Stomach smooth muscle (tissue), 2 donors: ENCODE measurements at regions not wholly inside any gene's neighbourhood (a gene's known extent, or its start where the extent isn't known, plus 50 kb on each side); places are given as distances from the start of the nearest gene placed in this dataset.
"Not testable (repeated sequence)": the region's sequence is repeated elsewhere in the genome, so short reads cannot be mapped to it uniquely, and the experiment has no call there.

Source experiments
- H3K27ac ChIP-seq: one replicate; pipeline ENCODE4 v1.7.0; 2013; ENCODE audit warnings: mild to moderate bottlenecking, low read length, inconsistent platforms
- H3K27me3 ChIP-seq, 2 donors: one replicate each; pipeline ENCODE4 v1.7.0; 2013; ENCODE audit warnings: low read length in 2 of 2; ENCODE audit not compliant: insufficient read depth in 2 of 2, control insufficient read depth in 1 of 2
- H3K36me3 ChIP-seq, 2 donors: one replicate each; pipeline ENCODE4 v1.7.0; 2013; ENCODE audit warnings: low read length in 2 of 2; ENCODE audit not compliant: control insufficient read depth in 2 of 2, insufficient read depth in 2 of 2
- H3K4me1 ChIP-seq: one replicate; pipeline ENCODE4 v1.7.0; 2013; ENCODE audit warnings: low read length; ENCODE audit not compliant: control insufficient read depth, insufficient read depth
- H3K4me3 ChIP-seq, 2 donors: one replicate each; pipeline ENCODE4 v1.7.0; 2013; ENCODE audit warnings: low read length in 2 of 2
- H3K9ac ChIP-seq, 2 donors: one replicate each; pipeline ENCODE4 v1.7.0; 2013; ENCODE audit warnings: low read length in 2 of 2, mild to moderate bottlenecking in 1 of 2
- H3K9me3 ChIP-seq, 2 donors: one replicate each; pipeline ENCODE4 v1.7.0; 2013; ENCODE audit warnings: low read length in 2 of 2; ENCODE audit not compliant: control insufficient read depth in 2 of 2
- donor health status: healthy.
- donor health status: Pancreatic carcinoma.

DNA sequence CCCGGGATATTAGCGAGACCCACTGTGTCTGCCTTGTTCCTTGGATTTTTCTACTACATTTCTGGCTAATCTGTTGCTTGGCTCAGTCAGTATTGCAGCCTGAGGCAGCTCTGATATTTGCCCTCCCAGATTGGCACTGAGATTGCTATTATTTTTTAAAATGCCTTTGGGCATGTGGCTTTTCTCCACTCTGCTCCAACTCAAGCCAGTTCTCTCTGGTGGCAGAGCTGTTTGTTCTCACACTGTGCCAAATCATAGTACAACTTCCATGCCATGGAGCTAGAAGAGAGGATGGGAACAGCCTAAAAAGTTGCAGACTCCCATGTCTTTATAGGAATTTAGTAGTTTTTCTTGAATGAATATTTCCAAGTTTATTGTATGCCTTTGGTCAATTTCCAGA is 155.9 kb upstream of the ATP10B start:
- peak overlapping the region; percentile 3 for H3K27ac ChIP-seq
- H3K36me3 ChIP-seq: no peaks in the 10 kb centered on the region
- no peaks in the 10 kb centered on the region for H3K4me1 ChIP-seq
- no peaks in the 10 kb centered on the region for H3K27me3 ChIP-seq
- peaks cover 10 to 15% of the 10 kb centered on the region in 2 donors for H3K9me3 ChIP-seq
- H3K9ac ChIP-seq: no peak overlapping the region
- H3K4me3 ChIP-seq: peak overlapping the region in 1 of 2 donors; percentile 30

DNA sequence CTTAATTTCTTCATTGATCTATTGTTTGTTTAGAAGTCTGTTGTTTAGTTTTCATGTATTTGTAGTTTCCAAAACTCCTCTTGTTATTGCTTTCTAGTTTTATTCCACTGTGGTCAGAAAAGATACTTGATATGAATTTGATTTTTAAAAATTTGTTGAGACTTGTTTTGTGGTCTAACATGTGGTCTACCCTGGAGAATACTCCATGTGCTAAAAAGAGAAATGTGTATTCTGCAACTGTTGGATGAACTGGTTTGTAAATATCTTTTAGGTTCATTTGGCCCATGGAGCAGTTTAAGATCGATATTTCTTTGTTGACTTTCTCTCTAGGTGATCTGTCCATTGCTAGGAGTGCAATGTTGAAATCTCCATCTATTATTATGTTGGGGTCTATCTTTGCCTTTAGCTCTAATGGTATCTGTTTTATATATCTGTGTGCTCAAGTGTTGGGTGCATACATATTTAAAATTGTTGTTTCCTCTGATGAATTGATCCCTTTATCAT is 150.6 kb upstream of the ATP10B start:
- H3K4me1 ChIP-seq: no peaks in the 10 kb centered on the region
- H3K9me3 ChIP-seq: peaks cover 10 to 15% of the 10 kb centered on the region in 2 donors
- no peak overlapping the region for H3K9ac ChIP-seq
- no peak overlapping the region for H3K4me3 ChIP-seq
- H3K27ac ChIP-seq: no peak overlapping the region
- no peaks in the 10 kb centered on the region for H3K36me3 ChIP-seq
- H3K27me3 ChIP-seq: no peaks in the 10 kb centered on the region

DNA sequence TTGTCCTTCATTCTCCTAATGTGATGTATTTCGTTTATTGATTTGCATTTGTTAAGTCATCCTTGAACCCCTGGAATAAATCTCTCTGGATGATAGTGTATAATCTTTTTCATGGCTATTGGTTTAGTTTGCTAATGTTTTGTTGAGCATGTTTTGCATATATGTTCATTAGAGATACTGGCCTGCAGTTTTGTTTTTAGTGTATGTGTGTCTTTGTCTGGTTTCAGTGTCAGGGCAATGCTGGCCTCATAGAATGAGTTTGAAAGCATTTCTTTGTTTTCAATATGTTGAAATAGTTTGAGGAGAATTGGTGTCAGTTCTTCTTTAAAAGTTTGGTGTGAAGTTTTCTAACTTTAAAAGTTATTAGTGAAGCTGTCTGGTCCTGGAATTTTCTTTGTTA is 149.6 kb upstream of the ATP10B start:
- Histone ChIP-seq H3K9me3 (peaks cover 10 to 15% of the 10 kb centered on the region in 2 donors), H3K4me3 (no peak overlapping the region), H3K27me3 (no peaks in the 10 kb centered on the region), H3K27ac (no peak overlapping the region), H3K9ac (no peak overlapping the region), H3K36me3 (no peaks in the 10 kb centered on the region), H3K4me1 (no peaks in the 10 kb centered on the region)

DNA sequence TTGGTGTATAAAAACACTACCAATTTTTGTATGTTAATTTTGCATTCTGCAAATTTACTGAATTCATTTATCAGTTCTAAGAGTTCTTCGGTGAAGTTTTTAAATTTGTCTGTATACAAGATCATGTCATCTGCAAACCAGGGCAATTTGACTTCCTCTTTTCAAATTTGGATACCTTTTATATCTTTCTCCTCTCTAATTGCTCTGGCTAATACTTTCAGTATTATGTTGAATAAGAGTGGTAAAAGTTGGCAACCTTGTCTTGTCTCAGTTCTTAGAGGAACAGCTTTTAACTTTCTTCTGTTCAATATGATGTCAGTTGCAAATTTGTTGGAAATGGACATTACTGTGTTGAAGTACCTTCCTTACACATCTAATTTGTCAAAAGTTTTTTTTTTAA is 149.1 kb upstream of the ATP10B start:
- H3K4me1 ChIP-seq, H3K36me3 ChIP-seq, H3K27me3 ChIP-seq, H3K27ac ChIP-seq, H3K4me3 ChIP-seq, H3K9ac ChIP-seq: not testable (repeated sequence)
- peaks cover 10 to 15% of the 10 kb centered on the region in 2 donors for H3K9me3 ChIP-seq

DNA sequence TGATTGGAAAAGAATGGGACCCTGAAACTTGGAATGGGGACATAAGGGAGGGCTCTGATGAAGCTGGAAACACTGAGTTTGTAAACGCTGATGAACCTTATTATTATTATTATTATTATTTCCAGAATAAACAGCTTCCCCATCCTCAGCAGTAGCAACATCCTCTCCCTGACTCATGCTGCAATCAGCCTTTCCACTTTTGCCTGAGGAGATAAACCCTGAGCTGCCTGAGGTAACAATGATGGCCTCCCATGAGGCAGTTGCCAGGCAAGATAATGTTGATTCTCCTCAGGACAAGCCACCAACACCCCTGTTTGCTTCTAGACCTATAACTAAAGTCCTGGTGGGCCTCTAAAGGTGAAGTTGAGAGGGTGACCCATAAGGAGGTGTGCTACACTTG is 139.2 kb upstream of the ATP10B start:
- Histone ChIP-seq H3K4me3 (no peak overlapping the region), H3K27ac (no peak overlapping the region), H3K36me3 (no peaks in the 10 kb centered on the region), H3K27me3 (no peaks in the 10 kb centered on the region), H3K9ac (no peak overlapping the region), H3K9me3 (peaks cover 3% of the 10 kb centered on the region in 2 donors), H3K4me1 (no peaks in the 10 kb centered on the region)

DNA sequence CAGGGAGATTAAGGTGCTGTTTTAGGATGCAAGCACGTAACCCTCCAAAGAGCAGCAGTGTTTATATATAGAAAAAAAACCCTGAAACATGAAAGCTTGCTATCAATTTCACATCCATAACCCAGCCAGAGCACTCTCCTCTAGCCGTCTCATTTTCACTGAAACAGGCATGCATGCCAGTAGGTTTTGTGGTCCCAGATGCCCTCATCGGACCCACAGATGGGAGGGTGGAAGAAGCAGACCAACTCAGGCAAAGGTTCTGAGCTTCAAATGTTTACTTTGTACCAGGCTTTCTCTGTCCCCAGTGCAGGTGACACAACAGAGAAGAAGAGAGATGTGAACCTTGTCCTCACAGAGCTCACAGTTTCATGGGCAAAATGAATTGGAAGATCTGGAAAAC is 127.4 kb upstream of the ATP10B start:
- Histone ChIP-seq H3K9ac (no peak overlapping the region), H3K4me1 (no peaks in the 10 kb centered on the region), H3K9me3 (no peaks in the 10 kb centered on the region), H3K36me3 (no peaks in the 10 kb centered on the region), H3K4me3 (no peak overlapping the region), H3K27me3 (no peaks in the 10 kb centered on the region), H3K27ac (no peak overlapping the region)

DNA sequence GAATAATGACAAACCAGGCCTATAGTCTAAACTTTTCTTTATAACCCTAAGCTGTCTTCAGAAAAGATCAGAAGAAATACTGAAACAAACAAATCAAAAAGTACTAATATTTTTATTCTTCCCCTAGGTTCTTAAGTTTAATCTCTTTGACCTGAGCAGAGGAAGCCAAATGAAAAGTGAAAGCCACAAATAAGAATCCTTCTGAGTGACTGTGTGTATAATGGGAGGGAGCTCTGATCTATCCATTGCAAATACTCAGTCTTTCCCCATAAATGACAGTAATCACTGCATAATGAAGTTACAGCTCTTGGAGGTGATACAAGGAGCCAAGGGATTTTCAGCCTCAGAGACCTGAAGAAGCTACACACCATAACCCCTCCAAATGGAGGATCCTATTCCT is 126.9 kb upstream of the ATP10B start:
- Histone ChIP-seq H3K4me1 (no peaks in the 10 kb centered on the region), H3K9ac (no peak overlapping the region), H3K36me3 (no peaks in the 10 kb centered on the region), H3K27ac (no peak overlapping the region), H3K4me3 (no peak overlapping the region), H3K27me3 (no peaks in the 10 kb centered on the region), H3K9me3 (no peaks in the 10 kb centered on the region)

DNA sequence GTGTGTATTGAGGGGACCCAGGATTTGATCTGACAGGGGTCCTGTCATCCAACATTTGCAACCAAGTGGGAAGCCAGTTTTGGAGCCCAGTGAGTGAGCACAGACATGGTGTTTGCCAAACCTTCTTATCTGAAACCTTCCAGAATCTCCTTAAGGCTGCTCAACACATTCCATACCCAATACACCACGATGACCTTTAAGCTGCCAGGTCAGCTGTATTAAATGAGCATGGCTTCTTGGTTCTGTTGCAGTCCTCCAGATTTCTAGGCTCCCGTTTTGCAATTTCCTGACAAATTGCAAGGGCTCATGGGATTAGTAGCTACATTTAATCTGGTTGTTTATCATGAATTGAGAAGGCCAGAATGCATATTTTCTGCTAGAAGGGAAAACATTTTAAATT is 124.2 kb upstream of the ATP10B start:
- Histone ChIP-seq H3K4me1 (no peaks in the 10 kb centered on the region), H3K9me3 (no peaks in the 10 kb centered on the region), H3K36me3 (no peaks in the 10 kb centered on the region), H3K27ac (no peak overlapping the region), H3K9ac (no peak overlapping the region), H3K4me3 (no peak overlapping the region), H3K27me3 (no peaks in the 10 kb centered on the region)

DNA sequence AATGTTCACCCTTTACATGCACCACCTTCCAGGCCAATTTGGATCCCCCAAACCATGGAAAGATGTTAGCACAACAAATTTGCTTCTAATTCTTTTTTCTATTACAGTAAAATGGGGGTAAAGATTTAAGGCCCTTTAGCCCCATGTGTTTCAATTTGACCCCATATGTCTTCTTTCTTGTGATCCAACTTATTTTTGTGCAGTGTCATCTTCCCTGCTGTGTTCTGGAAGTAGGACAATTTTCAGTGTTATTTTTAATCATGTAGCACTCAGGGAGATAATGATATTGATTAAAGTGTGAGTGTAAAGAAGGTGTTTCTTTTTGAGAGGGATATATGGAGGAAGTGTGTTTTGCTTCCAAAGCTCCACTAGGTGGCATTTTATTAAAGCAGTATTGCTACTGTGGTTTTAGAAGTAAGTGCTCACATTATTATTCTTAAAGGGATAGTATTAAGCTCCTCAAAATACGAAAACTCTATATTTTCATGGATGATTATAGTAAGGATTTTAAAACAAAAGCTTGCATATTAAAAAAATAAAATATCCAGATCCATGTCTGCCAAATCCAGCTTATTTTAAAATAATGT is 118.7 kb upstream of the ATP10B start:
- Histone ChIP-seq H3K27ac (no peak overlapping the region), H3K36me3 (no peaks in the 10 kb centered on the region), H3K27me3 (no peaks in the 10 kb centered on the region), H3K9me3 (no peaks in the 10 kb centered on the region), H3K4me1 (no peaks in the 10 kb centered on the region), H3K9ac (no peak overlapping the region), H3K4me3 (no peak overlapping the region)

DNA sequence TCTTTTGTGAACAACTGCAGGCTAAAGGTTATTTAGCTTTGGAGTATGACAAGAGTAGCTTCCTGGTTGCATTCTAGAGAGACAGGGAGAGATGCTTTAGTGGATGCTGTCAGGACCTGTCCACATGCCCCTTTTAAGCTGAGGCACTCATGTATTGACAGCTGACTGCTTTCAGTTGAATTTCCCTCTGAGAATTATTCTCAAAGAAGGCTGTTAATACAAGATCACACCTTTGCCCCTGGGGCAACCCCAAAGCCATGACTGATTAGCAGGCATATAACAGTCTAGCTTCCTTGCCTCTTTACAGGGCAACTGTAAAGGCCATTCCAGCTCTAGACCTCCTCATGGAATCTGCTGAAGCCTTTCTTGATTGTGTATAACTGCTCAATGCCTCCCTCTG is 117.6 kb upstream of the ATP10B start:
- Histone ChIP-seq H3K4me1 (no peaks in the 10 kb centered on the region), H3K27ac (no peak overlapping the region), H3K4me3 (no peak overlapping the region), H3K9me3 (no peaks in the 10 kb centered on the region), H3K36me3 (no peaks in the 10 kb centered on the region), H3K27me3 (no peaks in the 10 kb centered on the region), H3K9ac (no peak overlapping the region)

DNA sequence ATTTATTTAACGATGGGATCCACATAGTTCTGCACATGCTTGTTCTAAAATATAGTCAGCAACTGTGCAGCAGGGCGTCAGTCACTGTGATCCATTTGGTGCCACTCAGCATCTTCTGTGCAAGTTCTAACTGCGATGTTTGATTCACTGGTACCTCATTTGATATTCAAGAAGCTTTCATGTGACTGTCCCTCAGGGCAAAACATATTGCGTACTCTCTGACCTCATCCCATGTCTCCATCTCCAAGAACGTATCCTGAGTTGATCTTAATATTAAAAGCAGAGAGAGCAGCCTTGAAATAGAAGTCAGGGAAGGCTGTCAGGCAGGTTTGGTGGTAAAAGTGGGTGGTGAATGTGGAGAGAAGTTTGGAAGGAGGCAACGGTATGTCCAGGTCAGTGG is 116.5 kb upstream of the ATP10B start:
- H3K4me1 ChIP-seq: no peaks in the 10 kb centered on the region

More for the DNA sequence above, 116.5 kb upstream of the ATP10B start:
- Histone ChIP-seq H3K27ac (no peak overlapping the region), H3K36me3 (no peaks in the 10 kb centered on the region), H3K4me3 (no peak overlapping the region), H3K9me3 (no peaks in the 10 kb centered on the region), H3K9ac (no peak overlapping the region), H3K27me3 (no peaks in the 10 kb centered on the region)
